ENCODE measurements at regions not wholly inside any gene's neighbourhood (a gene's known extent, or its start where the extent isn't known, plus 50 kb on each side); places are given as distances from the start of the nearest gene placed in this dataset.
A peak's percentile ranks its signal among the peaks of the same experiment; 100 is the strongest.
"Not testable (repeated sequence)": the region's sequence is repeated elsewhere in the genome, so short reads cannot be mapped to it uniquely, and the experiment has no call there.

- H3K4me1 ChIP-seq (ENCODE audit: control insufficient read depth in 1 of 2, extremely low read depth in 1 of 2, insufficient read depth in 2 of 2, low read length in 2 of 2); H3K27me3 Mint-ChIP-seq; H3K36me3 Mint-ChIP-seq; H3K4me1 Mint-ChIP-seq; H3K9me3 ChIP-seq; H3K36me3 ChIP-seq (ENCODE audit: control insufficient read depth in 2 of 2, extremely low read depth in 1 of 2, insufficient read depth in 1 of 2, low read length in 1 of 2); DNase-seq; H3K27ac ChIP-seq (ENCODE audit: low read length); H3K9me3 Mint-ChIP-seq; CTCF ChIA-PET; H3K4me3 ChIP-seq (ENCODE audit: control insufficient read depth in 1 of 2, extremely low read depth in 1 of 2, low read length in 1 of 2); POLR2A ChIA-PET; H3K4me3 Mint-ChIP-seq; H3K27me3 ChIP-seq (replicated peaks in 1 of 2; ENCODE audit: control insufficient read depth in 2 of 2, extremely low read depth in 1 of 2, insufficient read depth in 2 of 2, low read length in 1 of 2); H3K27ac Mint-ChIP-seq: not testable (repeated sequence)
- peak in 1 of 4 experiments; percentile 19 for ATAC-seq (replicated peaks in 1 of 4)
- WGBS (ENCODE audit: insufficient coverage) = 60% methylated on average over 1 of the region's 9 CpGs
These were observed 89.8 kb downstream of the KCNJ18 start for GRCh38 chr17:21782107-21782506.

- H3K9me3 ChIP-seq; H3K4me3 ChIP-seq (ENCODE audit: control insufficient read depth in 1 of 2, extremely low read depth in 1 of 2, low read length in 1 of 2); DNase-seq; H3K27me3 Mint-ChIP-seq; H3K36me3 ChIP-seq (ENCODE audit: control insufficient read depth in 2 of 2, extremely low read depth in 1 of 2, insufficient read depth in 1 of 2, low read length in 1 of 2); H3K27ac Mint-ChIP-seq; H3K27ac ChIP-seq (ENCODE audit: low read length); ATAC-seq (replicated peaks in 1 of 4); H3K4me1 Mint-ChIP-seq; H3K36me3 Mint-ChIP-seq; CTCF ChIA-PET; H3K27me3 ChIP-seq (replicated peaks in 1 of 2; ENCODE audit: control insufficient read depth in 2 of 2, extremely low read depth in 1 of 2, insufficient read depth in 2 of 2, low read length in 1 of 2); H3K4me1 ChIP-seq (ENCODE audit: control insufficient read depth in 1 of 2, extremely low read depth in 1 of 2, insufficient read depth in 2 of 2, low read length in 2 of 2); H3K9me3 Mint-ChIP-seq; H3K4me3 Mint-ChIP-seq; POLR2A ChIA-PET: not testable (repeated sequence)
- WGBS (ENCODE audit: insufficient coverage) = 75% methylated on average over 6 of the region's 6 CpGs
These were observed 90.3 kb downstream of the KCNJ18 start for GRCh38 chr17:21782604-21783003.

GRCh38 chr17:21783017-21783416, 90.7 kb downstream of the KCNJ18 start:
- WGBS (ENCODE audit: insufficient coverage) = 79% methylated on average over 3 of the region's 8 CpGs
- H3K4me1 ChIP-seq (ENCODE audit: control insufficient read depth in 1 of 2, extremely low read depth in 1 of 2, insufficient read depth in 2 of 2, low read length in 2 of 2); H3K36me3 ChIP-seq (ENCODE audit: control insufficient read depth in 2 of 2, extremely low read depth in 1 of 2, insufficient read depth in 1 of 2, low read length in 1 of 2); H3K4me3 ChIP-seq (ENCODE audit: control insufficient read depth in 1 of 2, extremely low read depth in 1 of 2, low read length in 1 of 2); H3K4me1 Mint-ChIP-seq; CTCF ChIA-PET; H3K27ac Mint-ChIP-seq; H3K27me3 ChIP-seq (replicated peaks in 1 of 2; ENCODE audit: control insufficient read depth in 2 of 2, extremely low read depth in 1 of 2, insufficient read depth in 2 of 2, low read length in 1 of 2); H3K27me3 Mint-ChIP-seq; H3K27ac ChIP-seq (ENCODE audit: low read length); H3K4me3 Mint-ChIP-seq; DNase-seq; H3K36me3 Mint-ChIP-seq; POLR2A ChIA-PET; H3K9me3 ChIP-seq; H3K9me3 Mint-ChIP-seq: not testable (repeated sequence)
- peak in 1 of 4 experiments; percentile 17 for ATAC-seq (replicated peaks in 1 of 4)

GRCh38 chr17:21814272-21814671, 121.9 kb downstream of the KCNJ18 start:
- H3K27me3 ChIP-seq (replicated peaks in 1 of 2; ENCODE audit: control insufficient read depth in 2 of 2, extremely low read depth in 1 of 2, insufficient read depth in 2 of 2, low read length in 1 of 2); H3K27ac ChIP-seq (ENCODE audit: low read length); CTCF ChIA-PET; ATAC-seq (replicated peaks in 1 of 4); H3K4me1 Mint-ChIP-seq; H3K36me3 Mint-ChIP-seq; H3K4me3 Mint-ChIP-seq; H3K4me1 ChIP-seq (ENCODE audit: control insufficient read depth in 1 of 2, extremely low read depth in 1 of 2, insufficient read depth in 2 of 2, low read length in 2 of 2); H3K27me3 Mint-ChIP-seq; H3K4me3 ChIP-seq (ENCODE audit: control insufficient read depth in 1 of 2, extremely low read depth in 1 of 2, low read length in 1 of 2); DNase-seq; H3K36me3 ChIP-seq (ENCODE audit: control insufficient read depth in 2 of 2, extremely low read depth in 1 of 2, insufficient read depth in 1 of 2, low read length in 1 of 2); H3K27ac Mint-ChIP-seq; H3K9me3 ChIP-seq: not testable (repeated sequence)
- POLR2A ChIA-PET = interaction anchor here in 1 of 2 donors (0.7 kb wide), 1 partner anchor 23 kb away, joined by 16 read pairs; no protein-coding TSS in a partner anchor
- peaks cover 5 to 16% (median 15%) of the 10 kb centered on the region in 3 donors for H3K9me3 Mint-ChIP-seq
- WGBS (ENCODE audit: insufficient coverage) = 77% methylated on average over 2 of the region's 9 CpGs

GRCh38 chr17:21814776-21815175, 122.5 kb downstream of the KCNJ18 start:
- Mint-ChIP-seq H3K9me3 (peaks cover 5 to 16% (median 15%) of the 10 kb centered on the region in 3 donors), H3K4me3 (no peak overlapping the region), H3K36me3 (no peaks in the 10 kb centered on the region), H3K27ac (no peak overlapping the region), H3K27me3 (no peaks in the 10 kb centered on the region), H3K4me1 (no peaks in the 10 kb centered on the region)
- ChIA-PET CTCF (no interaction called here), POLR2A (no interaction called here)
- no peak overlapping the region for H3K27ac ChIP-seq (ENCODE audit: low read length)
- no peaks in the 10 kb centered on the region for H3K36me3 ChIP-seq (ENCODE audit: control insufficient read depth in 2 of 2, extremely low read depth in 1 of 2, insufficient read depth in 1 of 2, low read length in 1 of 2)
- H3K9me3 ChIP-seq = peaks cover 2% of the 10 kb centered on the region
- H3K4me1 ChIP-seq (ENCODE audit: control insufficient read depth in 1 of 2, extremely low read depth in 1 of 2, insufficient read depth in 2 of 2, low read length in 2 of 2) = no peaks in the 10 kb centered on the region
- no peak for ATAC-seq (replicated peaks in 1 of 4)
- DNase-seq = no peak
- WGBS (ENCODE audit: insufficient coverage) = 91% methylated on average over 6 of the region's 9 CpGs
- H3K4me3 ChIP-seq (ENCODE audit: control insufficient read depth in 1 of 2, extremely low read depth in 1 of 2, low read length in 1 of 2) = no peak overlapping the region
- H3K27me3 ChIP-seq (replicated peaks in 1 of 2; ENCODE audit: control insufficient read depth in 2 of 2, extremely low read depth in 1 of 2, insufficient read depth in 2 of 2, low read length in 1 of 2) = peaks cover 0 to 4% of the 10 kb centered on the region in 2 experiments

GRCh38 chr17:21815352-21816063, 123.2 kb downstream of the KCNJ18 start:
- POLR2A ChIA-PET = no interaction called here
- Histone ChIP-seq H3K4me1 (ENCODE audit: control insufficient read depth in 1 of 2, extremely low read depth in 1 of 2, insufficient read depth in 2 of 2, low read length in 2 of 2) (no peaks in the 10 kb centered on the region), H3K36me3 (ENCODE audit: control insufficient read depth in 2 of 2, extremely low read depth in 1 of 2, insufficient read depth in 1 of 2, low read length in 1 of 2) (no peaks in the 10 kb centered on the region), H3K27ac (ENCODE audit: low read length) (no peak overlapping the region), H3K9me3 (peaks cover 2% of the 10 kb centered on the region), H3K4me3 (ENCODE audit: control insufficient read depth in 1 of 2, extremely low read depth in 1 of 2, low read length in 1 of 2) (no peak overlapping the region), H3K27me3 (replicated peaks in 1 of 2; ENCODE audit: control insufficient read depth in 2 of 2, extremely low read depth in 1 of 2, insufficient read depth in 2 of 2, low read length in 1 of 2) (peaks cover 0 to 4% of the 10 kb centered on the region in 2 experiments)
- ATAC-seq (replicated peaks in 1 of 4) = no peak
- H3K4me1 Mint-ChIP-seq = no peaks in the 10 kb centered on the region
- H3K4me3 Mint-ChIP-seq = no peak overlapping the region
- CTCF ChIA-PET = no interaction called here
- H3K36me3 Mint-ChIP-seq = no peaks in the 10 kb centered on the region
- H3K27me3 Mint-ChIP-seq = no peaks in the 10 kb centered on the region
- DNase-seq = no peak
- WGBS (ENCODE audit: insufficient coverage) = 82% methylated on average over 5 of the region's 11 CpGs
- peaks cover 5 to 16% (median 15%) of the 10 kb centered on the region in 3 donors for H3K9me3 Mint-ChIP-seq
- H3K27ac Mint-ChIP-seq = no peak overlapping the region

All from T-cell (primary cell).